ENCODE measurements at regions not wholly inside any gene's neighbourhood (a gene's known extent, or its start where the extent isn't known, plus 50 kb on each side); places are given as distances from the start of the nearest gene placed in this dataset.
"Not testable (repeated sequence)": the region's sequence is repeated elsewhere in the genome, so short reads cannot be mapped to it uniquely, and the experiment has no call there.

DNA sequence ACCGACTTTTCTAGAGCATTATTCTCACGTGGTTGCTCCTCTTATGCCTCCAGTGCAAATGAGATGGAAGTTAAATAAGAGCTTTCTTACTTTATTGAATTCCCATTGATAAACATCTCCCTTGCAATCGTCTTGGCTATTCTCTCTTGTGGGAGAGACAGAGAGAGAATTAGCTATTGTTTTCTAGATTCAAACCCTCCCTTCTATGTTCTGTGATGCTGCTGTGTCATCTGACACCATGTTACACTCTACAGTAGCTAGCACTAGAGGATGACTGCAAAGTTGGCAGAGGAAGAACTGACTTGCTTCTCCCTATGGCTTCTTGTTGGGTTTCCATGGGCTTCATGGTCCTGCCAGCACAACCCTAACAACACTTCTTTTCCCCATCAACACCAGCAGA is 134.6 kb upstream of the RANBP3L start:
- no peak for DNase-seq

DNA sequence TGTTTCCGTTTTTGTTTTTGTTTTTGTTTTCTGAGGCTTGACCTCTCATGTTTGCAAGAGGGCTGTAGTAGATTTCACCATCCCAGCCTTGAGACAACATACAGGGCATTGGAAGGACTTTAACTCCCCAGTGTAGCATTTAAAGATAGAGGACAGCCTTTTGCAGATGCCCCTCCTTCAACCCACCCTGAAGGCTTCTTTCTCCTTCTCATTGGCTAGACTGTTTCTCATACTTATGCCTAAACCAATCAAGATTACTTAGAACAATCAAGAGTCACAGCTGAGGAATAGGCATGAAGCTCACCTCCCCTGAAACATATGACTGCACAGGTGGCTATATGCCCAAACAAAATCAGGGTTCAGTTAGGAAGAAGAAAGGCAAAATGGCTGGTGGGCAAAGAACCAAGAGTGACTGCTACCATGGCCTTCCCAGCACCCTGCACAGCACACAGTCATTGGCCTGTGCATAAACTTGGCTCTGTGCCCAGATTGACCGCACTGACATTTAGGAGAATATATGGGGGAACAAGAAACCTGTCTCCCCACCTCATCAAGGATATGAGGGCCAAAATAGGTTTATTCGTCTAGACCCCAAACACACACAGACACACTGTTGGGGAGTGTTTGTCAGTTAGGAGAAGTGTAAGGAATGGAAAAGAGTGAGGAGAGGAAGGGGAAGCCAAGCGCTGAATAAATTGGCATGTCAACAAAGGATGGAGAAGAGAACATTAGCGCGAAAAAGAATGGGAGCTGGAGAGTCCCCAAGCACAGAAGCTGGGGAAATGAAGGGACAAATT is 137.3 kb upstream of the RANBP3L start:
- DNase-seq, result no peak

- no peak for DNase-seq
These were observed 138.6 kb upstream of the RANBP3L start for GRCh38 chr5:36440300-36440699.

GRCh38 chr5:36441280-36441679 is 139.6 kb upstream of the RANBP3L start:
- DNase-seq, result no peak

GRCh38 chr5:36442352-36442751 is 140.7 kb upstream of the RANBP3L start:
- no peak for DNase-seq

DNA sequence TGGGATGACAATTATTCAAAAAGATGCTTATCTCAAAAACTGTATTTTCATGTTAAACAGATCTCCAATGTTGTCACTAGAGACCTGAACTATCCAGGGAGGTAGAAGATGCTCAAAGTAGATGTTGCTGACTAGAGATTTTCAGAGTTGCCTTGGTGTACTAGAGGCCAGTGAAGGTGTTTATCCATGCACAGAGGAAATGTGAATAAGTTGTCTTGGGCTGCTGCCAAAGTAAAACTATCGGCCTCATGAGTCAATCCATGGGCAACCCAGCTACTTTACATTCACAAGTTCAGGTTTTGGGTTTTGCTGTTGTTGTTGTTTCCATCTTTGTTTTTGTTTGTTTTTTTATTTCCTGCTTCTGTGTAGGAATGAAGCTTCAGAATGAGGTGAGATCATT is 141.1 kb upstream of the RANBP3L start:
- no peak for DNase-seq

DNA sequence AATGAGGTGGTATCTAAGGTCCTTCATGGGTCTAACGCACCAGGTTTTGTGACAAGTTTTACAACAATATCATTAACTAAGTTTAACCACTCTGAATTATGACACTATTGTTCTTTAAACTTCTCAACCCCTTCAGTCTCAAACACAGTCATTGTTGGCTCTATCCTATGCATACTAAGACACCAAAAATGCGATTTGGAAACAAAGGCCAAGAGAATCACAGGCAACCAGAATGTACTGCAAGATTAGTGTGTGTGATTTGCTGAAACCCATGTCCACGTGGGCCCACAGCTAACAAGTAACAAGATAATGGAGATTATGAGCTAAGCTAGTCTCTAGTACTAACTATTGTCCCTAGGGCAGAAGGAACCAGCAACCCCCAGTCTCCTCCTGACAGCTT is 142.2 kb upstream of the RANBP3L start:
- no peak for DNase-seq

- no peak for DNase-seq
These were observed 143.1 kb upstream of the RANBP3L start for GRCh38 chr5:36444582-36445418.

GRCh38 chr5:36447776-36448175 is 146.1 kb upstream of the RANBP3L start:
- no peak for DNase-seq

GRCh38 chr5:36450229-36451014 is 148.7 kb upstream of the RANBP3L start:
- no peak for DNase-seq

DNA sequence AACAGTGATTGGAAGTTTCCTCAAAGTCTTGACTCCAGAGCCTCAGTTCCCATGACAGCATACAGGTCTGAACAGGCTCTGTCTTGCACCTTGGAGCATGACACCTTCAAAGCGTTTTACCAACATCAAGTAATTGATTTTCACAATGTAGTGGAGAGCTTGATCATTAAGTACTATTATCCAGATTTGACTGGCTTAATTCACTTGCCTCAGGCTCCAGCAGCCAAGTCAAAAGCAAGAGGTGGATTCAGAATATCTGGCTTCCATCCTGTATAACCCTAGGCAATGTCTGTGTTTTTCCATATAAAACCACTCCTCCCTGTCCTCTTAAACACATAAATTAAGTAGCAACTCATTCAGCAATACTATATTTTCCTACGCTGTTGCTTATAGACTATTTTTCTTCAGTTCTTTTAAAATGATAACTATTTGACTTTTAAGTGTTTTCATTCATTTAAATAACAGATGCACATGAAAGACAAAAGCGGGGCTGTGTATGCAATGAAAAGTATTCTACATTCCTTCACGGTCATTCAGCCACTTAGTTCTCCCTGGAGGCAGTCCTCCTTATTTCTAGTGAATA is 150.8 kb upstream of the RANBP3L start:
- no peak for DNase-seq

GRCh38 chr5:36457511-36458270 is 148.7 kb upstream of the SLC1A3 start:
- DNase-seq, result no peak

DNA sequence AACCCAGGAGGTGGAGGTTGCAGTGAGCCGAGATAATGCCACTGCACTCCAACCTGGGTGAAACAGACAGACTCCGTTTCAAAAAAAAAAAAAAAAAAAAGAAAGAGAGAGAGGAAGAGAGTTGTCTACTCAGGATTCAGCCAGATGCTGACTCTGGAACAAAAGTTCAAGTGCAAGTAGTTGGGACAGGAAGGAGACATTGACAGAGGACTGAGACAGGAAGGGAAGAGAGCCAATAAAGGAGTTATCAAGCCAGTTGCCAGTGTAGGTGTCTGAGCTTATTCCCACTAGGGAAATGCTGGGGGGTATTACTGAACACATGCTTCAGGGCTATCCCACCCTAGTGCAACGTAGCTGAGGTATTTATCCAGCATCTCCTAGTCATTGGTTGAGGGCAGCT is 147.7 kb upstream of the SLC1A3 start:
- no peak for DNase-seq

- no peak for DNase-seq
These were observed 146.9 kb upstream of the SLC1A3 start for GRCh38 chr5:36459176-36460135.

GRCh38 chr5:36462295-36463021 is 143.9 kb upstream of the SLC1A3 start:
- no peak for DNase-seq

DNA sequence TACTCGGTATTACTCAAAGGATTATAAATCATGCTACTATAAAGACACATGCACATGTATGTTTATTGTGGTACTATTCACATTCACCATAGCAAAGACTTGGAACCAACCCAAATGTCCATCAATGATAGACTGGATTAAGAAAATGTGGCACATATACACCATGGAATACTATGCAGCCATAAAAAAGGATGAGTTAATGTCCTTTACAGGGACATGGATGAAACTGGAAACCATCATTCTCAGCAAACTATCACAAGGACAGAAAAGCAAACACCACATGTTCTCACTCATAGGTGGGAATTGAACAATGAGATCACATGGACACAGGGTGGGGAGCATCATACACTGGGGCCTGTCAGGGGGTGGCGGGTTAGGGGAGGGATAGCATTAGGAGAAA is 130.5 kb upstream of the SLC1A3 start:
- DNase-seq, result not testable (repeated sequence)

DNA sequence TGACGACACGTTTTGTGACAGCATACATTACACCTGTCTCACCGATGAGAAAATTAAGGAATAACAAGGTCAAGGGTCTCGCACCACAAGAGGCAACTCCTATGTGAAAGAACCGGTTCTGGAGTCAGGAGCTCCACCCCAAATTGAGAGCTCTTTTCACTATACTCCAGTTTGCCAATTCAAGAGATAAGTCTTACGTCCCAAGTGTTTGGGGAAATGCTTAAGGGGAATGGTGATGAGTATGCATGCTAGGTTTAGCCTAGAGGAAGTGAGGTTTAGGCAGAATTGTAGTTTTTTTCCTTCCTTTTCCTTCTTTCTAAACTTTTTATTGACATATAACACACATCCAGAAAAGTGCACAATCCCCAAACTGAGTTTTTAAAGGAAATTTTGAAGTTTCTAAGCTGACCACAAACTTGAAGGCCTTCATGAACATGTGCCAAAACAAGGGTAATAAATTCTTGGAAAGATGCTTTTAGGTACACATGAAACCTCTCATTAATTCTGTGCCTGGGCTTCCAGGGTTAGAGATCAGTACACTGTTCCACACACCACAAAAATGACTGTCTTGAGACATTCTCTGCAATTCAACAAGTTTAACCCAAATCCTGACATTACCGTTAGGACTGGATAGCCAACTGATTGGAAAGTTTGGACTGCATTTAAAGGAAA is 127.6 kb upstream of the SLC1A3 start:
- no peak for DNase-seq

GRCh38 chr5:36481454-36482120 is 124.8 kb upstream of the SLC1A3 start:
- no peak for DNase-seq

- no peak for DNase-seq
These were observed 123.6 kb upstream of the SLC1A3 start for GRCh38 chr5:36482812-36483211.

Data from activated CD4-positive, alpha-beta T cell treated with anti-CD3 and anti-CD28 coated beads for 4 hours (primary cell).